ENCODE measurements at regions not wholly inside any gene's neighbourhood (a gene's known extent, or its start where the extent isn't known, plus 50 kb on each side); places are given as distances from the start of the nearest gene placed in this dataset.

- Histone ChIP-seq H3K27ac (no peak overlapping the region), H3K27me3 (no peaks in the 10 kb centered on the region), H3K36me3 (replicated peaks in 1 of 2) (no peaks in the 10 kb centered on the region), H3K9me3 (replicated peaks in 1 of 3) (no peaks in the 10 kb centered on the region), H3K4me3 (no peak overlapping the region), H3K4me1 (replicated peaks in 1 of 2) (no peaks in the 10 kb centered on the region)
- intact Hi-C loops (cut with DNase I), result no loop called here
- TF ChIP-seq CTCF (IDR thresholded peaks at IDR 0.05) (no peak), POLR2A (IDR thresholded peaks at IDR 0.05) (no peak)
- DNase-seq, result no peak
- 67 to 100% (median 78%) methylated on average over 1 of the region's 1 CpG for WGBS, 4 donors
Observed at GRCh38 chr10:121322776-121323175, 275.5 kb downstream of the FGFR2 start.

- Histone ChIP-seq H3K27me3 (no peaks in the 10 kb centered on the region), H3K4me3 (no peak overlapping the region), H3K36me3 (replicated peaks in 1 of 2) (no peaks in the 10 kb centered on the region), H3K4me1 (replicated peaks in 1 of 2) (no peaks in the 10 kb centered on the region), H3K27ac (no peak overlapping the region), H3K9me3 (replicated peaks in 1 of 3) (no peaks in the 10 kb centered on the region)
- intact Hi-C loops (cut with DNase I), result no loop called here
- no peak for DNase-seq
- TF ChIP-seq CTCF (IDR thresholded peaks at IDR 0.05) (no peak), POLR2A (IDR thresholded peaks at IDR 0.05) (no peak)
- 93 to 97% (median 94%) methylated on average over 1 of the region's 1 CpG for WGBS, 4 donors
Observed at GRCh38 chr10:121323443-121323842, 274.8 kb downstream of the FGFR2 start.

- Histone ChIP-seq H3K4me3 (no peak overlapping the region), H3K9me3 (replicated peaks in 1 of 3) (no peaks in the 10 kb centered on the region), H3K36me3 (replicated peaks in 1 of 2) (no peaks in the 10 kb centered on the region), H3K4me1 (replicated peaks in 1 of 2) (no peaks in the 10 kb centered on the region), H3K27ac (no peak overlapping the region), H3K27me3 (no peaks in the 10 kb centered on the region)
- 81 to 89% (median 85%) methylated on average over 7 of the region's 7 CpGs for WGBS, 4 donors
- intact Hi-C loops (cut with DNase I), result no loop called here
- no peak for TF ChIP-seq POLR2A (IDR thresholded peaks at IDR 0.05)
- no peak for TF ChIP-seq CTCF (IDR thresholded peaks at IDR 0.05)
- DNase-seq, result no peak
Observed at GRCh38 chr10:121324678-121325213, 273.5 kb downstream of the FGFR2 start.

- DNase-seq, result no peak
- Histone ChIP-seq H3K27ac (no peak overlapping the region), H3K9me3 (replicated peaks in 1 of 3) (no peaks in the 10 kb centered on the region), H3K27me3 (no peaks in the 10 kb centered on the region), H3K4me3 (no peak overlapping the region), H3K4me1 (replicated peaks in 1 of 2) (no peaks in the 10 kb centered on the region), H3K36me3 (replicated peaks in 1 of 2) (no peaks in the 10 kb centered on the region)
- intact Hi-C loops (cut with DNase I), result no loop called here
- 65 to 68% (median 67%) methylated on average over 5 of the region's 5 CpGs for WGBS, 4 donors
- no peak for TF ChIP-seq POLR2A (IDR thresholded peaks at IDR 0.05)
- no peak for TF ChIP-seq CTCF (IDR thresholded peaks at IDR 0.05)
Observed at GRCh38 chr10:121325490-121326231, 272.6 kb downstream of the FGFR2 start.
